Activated CD8-positive, alpha-beta T cell treated with anti-CD3 and anti-CD28 coated beads for 36 hours (primary cell): ENCODE measurements at regions not wholly inside any gene's neighbourhood (a gene's known extent, or its start where the extent isn't known, plus 50 kb on each side); places are given as distances from the start of the nearest gene placed in this dataset.

Source experiments
- ATAC-seq: fragments of 200-7000 bp; cut with Tn5 transposase; one replicate; pipeline ENCODE4 v1.10.0; 2021; ENCODE audit warnings: mild to moderate bottlenecking, moderate library complexity
- CTCF ChIA-PET: fragments of 350-600 bp; sonication (Branson Sonifier 250); formaldehyde crosslinking; loops from one replicate; lab custom pipeline; 2021; ENCODE audit warnings: antibody characterized with exemption; lab: Charles Lee
- POLR2A ChIA-PET: fragments of 350-600 bp; sonication (Branson Sonifier 250); formaldehyde crosslinking; loops from one replicate; lab custom pipeline; 2021; ENCODE audit warnings: antibody characterized with exemption; lab: Charles Lee
- DNase-seq: peaks from one replicate; pipeline ENCODE4 v3.0.0-alpha.2; 2020
- H3K27ac Mint-ChIP-seq: one replicate; pipeline ENCODE4 v1.8.0; 2021; ENCODE audit warnings: mild to moderate bottlenecking, mixed read lengths
- H3K27me3 Mint-ChIP-seq: one replicate; pipeline ENCODE4 v1.8.0; 2021; ENCODE audit warnings: mixed read lengths
- H3K36me3 Mint-ChIP-seq: one replicate; pipeline ENCODE4 v1.8.0; 2021; ENCODE audit warnings: low read depth, mixed read lengths
- H3K4me1 Mint-ChIP-seq: one replicate; pipeline ENCODE4 v1.8.0; 2021; ENCODE audit warnings: low read depth, mixed read lengths
- H3K4me3 Mint-ChIP-seq: one replicate; pipeline ENCODE4 v1.8.0; 2021; ENCODE audit warnings: mild to moderate bottlenecking, moderate library complexity, mixed read lengths
- H3K9me3 Mint-ChIP-seq: one replicate; pipeline ENCODE4 v1.8.0; 2021; ENCODE audit warnings: mixed read lengths
- CTCF ChIP-seq: fragments of 200-600 bp; IDR thresholded peaks from one replicate; pipeline ENCODE4 v1.8.0; 2022; ENCODE audit warnings: antibody characterized with exemption, mild to moderate bottlenecking
- intact Hi-C: fragments of 100-400 bp; cut with micrococcal nuclease; formaldehyde crosslinking; loops from one replicate; pipeline ENCODE4 v1.10.0; 2022

GRCh38 chr5:39906146-39906545 lies 481.4 kb upstream of the DAB2 start:
- no peak overlapping the region for H3K4me3 Mint-ChIP-seq
- no peak for ATAC-seq
- ChIA-PET CTCF (no interaction called here), POLR2A (no interaction called here)
- no peaks in the 10 kb centered on the region for H3K4me1 Mint-ChIP-seq
- no peak overlapping the region for H3K27ac Mint-ChIP-seq
- peaks cover 28% of the 10 kb centered on the region for H3K27me3 Mint-ChIP-seq
- H3K9me3 Mint-ChIP-seq = no peaks in the 10 kb centered on the region
- H3K36me3 Mint-ChIP-seq = no peaks in the 10 kb centered on the region
- TF ChIP-seq CTCF = no peak
- intact Hi-C loops = no loop called here
- DNase-seq = no peak

DNA sequence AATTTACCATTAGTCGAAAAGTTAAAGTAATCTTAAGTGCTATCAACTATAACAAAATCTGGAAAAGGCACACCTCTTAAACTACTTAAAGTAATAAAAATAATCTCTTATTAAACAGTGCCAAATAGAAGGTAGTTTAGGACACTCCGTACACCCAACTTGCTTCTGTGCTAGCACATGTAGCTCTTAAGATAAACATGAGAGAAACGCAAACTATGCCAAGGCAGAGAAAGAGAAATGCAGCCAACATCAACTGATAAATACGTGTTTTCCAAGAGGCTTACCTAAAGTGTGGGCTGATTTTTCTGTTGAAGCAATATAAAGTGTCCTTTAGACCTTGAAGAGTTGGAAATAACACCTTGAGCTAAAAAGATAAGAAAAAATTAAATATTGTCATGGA lies 480.6 kb upstream of the DAB2 start:
- intact Hi-C loops = no loop called here
- no peaks in the 10 kb centered on the region for H3K4me1 Mint-ChIP-seq
- TF ChIP-seq CTCF = no peak
- H3K27ac Mint-ChIP-seq = no peak overlapping the region
- no peak for ATAC-seq
- ChIA-PET CTCF (no interaction called here), POLR2A (no interaction called here)
- no peaks in the 10 kb centered on the region for H3K9me3 Mint-ChIP-seq
- no peak for DNase-seq
- H3K4me3 Mint-ChIP-seq = no peak overlapping the region
- H3K36me3 Mint-ChIP-seq = no peaks in the 10 kb centered on the region
- H3K27me3 Mint-ChIP-seq = peaks cover 24% of the 10 kb centered on the region

- no peaks in the 10 kb centered on the region for H3K9me3 Mint-ChIP-seq
- ChIA-PET POLR2A (no interaction called here), CTCF (no interaction called here)
- TF ChIP-seq CTCF = no peak
- no peaks in the 10 kb centered on the region for H3K36me3 Mint-ChIP-seq
- no peak overlapping the region for H3K4me3 Mint-ChIP-seq
- DNase-seq = no peak
- intact Hi-C loops = no loop called here
- H3K27me3 Mint-ChIP-seq = peaks cover 22% of the 10 kb centered on the region
- no peak overlapping the region for H3K27ac Mint-ChIP-seq
- no peak for ATAC-seq
- H3K4me1 Mint-ChIP-seq = no peaks in the 10 kb centered on the region
Observed at GRCh38 chr5:39902626-39903025, 477.8 kb upstream of the DAB2 start.

DNA sequence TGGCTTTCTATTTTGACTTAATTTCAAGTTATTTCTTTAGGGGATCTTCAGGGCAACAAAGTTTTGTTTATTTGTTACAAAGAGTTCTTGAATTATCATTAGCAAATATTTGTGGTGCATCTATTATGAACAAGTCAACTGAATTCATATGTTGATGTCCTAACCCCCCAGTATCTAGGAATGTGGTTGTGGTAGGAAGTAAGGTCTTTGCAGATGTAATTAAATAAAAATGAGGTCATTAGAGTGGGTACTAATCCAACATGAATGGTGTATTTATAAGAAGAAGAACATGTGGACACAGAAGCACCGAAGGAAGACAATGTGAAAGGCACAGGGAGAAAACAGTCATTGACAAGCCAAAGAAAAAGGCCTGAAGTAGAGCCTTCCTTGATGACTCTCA lies 474.0 kb upstream of the DAB2 start:
- no peak for TF ChIP-seq CTCF
- Mint-ChIP-seq H3K4me1 (no peaks in the 10 kb centered on the region), H3K27me3 (peaks cover 14% of the 10 kb centered on the region), H3K27ac (no peak overlapping the region), H3K36me3 (no peaks in the 10 kb centered on the region), H3K9me3 (no peaks in the 10 kb centered on the region), H3K4me3 (no peak overlapping the region)
- ChIA-PET CTCF (no interaction called here), POLR2A (no interaction called here)
- DNase-seq (no peak), ATAC-seq (no peak)
- intact Hi-C loops = no loop called here

DNA sequence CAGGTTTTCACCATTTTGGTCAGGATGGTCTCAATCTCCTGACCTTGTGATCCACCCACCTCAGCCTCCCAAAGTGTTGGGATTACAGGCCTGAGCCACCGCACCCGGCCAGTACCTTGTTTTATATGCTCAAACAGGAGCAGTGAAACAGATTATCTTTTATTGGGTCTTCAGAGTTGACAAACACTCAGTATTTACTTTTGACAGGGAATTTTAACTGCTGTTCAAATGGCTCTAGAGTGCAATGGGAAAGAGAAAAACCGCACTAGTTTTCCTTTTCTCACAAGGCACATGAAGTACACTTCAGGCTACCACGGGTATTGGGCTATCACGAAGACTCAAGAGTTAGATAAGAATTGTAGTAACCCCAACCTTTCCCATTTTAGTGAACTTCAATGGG lies 471.9 kb upstream of the DAB2 start:
- POLR2A ChIA-PET = interaction anchor here (0.8 kb wide), 1 partner anchor 140 kb away, joined by 3 read pairs; no protein-coding TSS in a partner anchor
- Mint-ChIP-seq H3K4me3 (no peak overlapping the region), H3K27ac (no peak overlapping the region), H3K9me3 (no peaks in the 10 kb centered on the region), H3K36me3 (no peaks in the 10 kb centered on the region), H3K4me1 (no peaks in the 10 kb centered on the region), H3K27me3 (peaks cover 12% of the 10 kb centered on the region)
- no peak for ATAC-seq
- intact Hi-C loops = no loop called here
- no peak for TF ChIP-seq CTCF
- CTCF ChIA-PET = no interaction called here
- no peak for DNase-seq
